Gastroesophageal sphincter (tissue), 3 donors: ENCODE measurements at regions not wholly inside any gene's neighbourhood (a gene's known extent, or its start where the extent isn't known, plus 50 kb on each side); places are given as distances from the start of the nearest gene placed in this dataset.

Experiments
- CTCF ChIP-seq, 4 experiments: fragments of 200-600 bp in 2 of 4; fragments of 450-650 bp in 2 of 4; sonication (generic) in 1 of 4; IDR thresholded peaks; one replicate each; pipeline ENCODE4 v1.5.1; 2017 to 2019; ENCODE audit warnings: antibody characterized with exemption in 4 of 4, mild to moderate bottlenecking in 2 of 4, moderate library complexity in 2 of 4
- POLR2AphosphoS5 ChIP-seq: sonication (generic); formaldehyde crosslinking; IDR thresholded peaks from one replicate; pipeline ENCODE4 v1.6.1; 2017; ENCODE audit warnings: antibody characterized with exemption

DNA sequence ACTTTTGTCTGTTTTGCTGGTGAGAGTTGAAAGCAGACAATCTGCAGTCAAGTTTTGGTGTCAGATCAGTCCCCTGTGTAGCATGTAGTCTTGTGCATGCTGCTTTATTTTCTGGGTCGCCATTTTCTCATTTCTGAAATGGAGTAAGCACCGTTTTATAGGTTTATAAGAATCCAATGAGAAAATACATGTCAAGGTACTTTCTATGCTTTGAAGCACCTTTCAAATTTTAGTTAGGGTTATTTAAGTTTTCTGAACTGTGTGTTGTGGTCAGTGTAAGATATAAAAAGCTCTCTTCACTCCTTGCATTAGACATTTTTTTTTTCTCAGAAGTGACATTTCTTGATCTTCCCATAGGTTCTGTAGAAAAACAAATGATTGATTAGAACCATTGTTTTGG lies 283.2 kb downstream of the ETS1 start:
- TF ChIP-seq CTCF (IDR thresholded peaks at IDR 0.05): no peak
- no peak for TF ChIP-seq POLR2AphosphoS5
